Esophagus squamous epithelium (tissue), 4 donors: ENCODE measurements at regions not wholly inside any gene's neighbourhood (a gene's known extent, or its start where the extent isn't known, plus 50 kb on each side); places are given as distances from the start of the nearest gene placed in this dataset.

Experiments
- POLR2A ChIP-seq, 4 donors: fragments of 450-650 bp; IDR thresholded peaks; one replicate each; pipeline ENCODE4 v1.6.1; 2017; ENCODE audit warnings: antibody characterized with exemption in 4 of 4, mild to moderate bottlenecking in 4 of 4, moderate library complexity in 3 of 4
- TF ChIP-seq, protein P1 (sequence below), 6 experiments: fragments of 450-650 bp in 4 of 6; fragments of 200-600 bp in 2 of 6; sonication (generic) in 2 of 6; IDR thresholded peaks; one replicate each; pipeline ENCODE4 v1.5.1; 2016 to 2019; ENCODE audit warnings: antibody characterized with exemption in 6 of 6, mild to moderate bottlenecking in 4 of 6, moderate library complexity in 4 of 6

DNA sequence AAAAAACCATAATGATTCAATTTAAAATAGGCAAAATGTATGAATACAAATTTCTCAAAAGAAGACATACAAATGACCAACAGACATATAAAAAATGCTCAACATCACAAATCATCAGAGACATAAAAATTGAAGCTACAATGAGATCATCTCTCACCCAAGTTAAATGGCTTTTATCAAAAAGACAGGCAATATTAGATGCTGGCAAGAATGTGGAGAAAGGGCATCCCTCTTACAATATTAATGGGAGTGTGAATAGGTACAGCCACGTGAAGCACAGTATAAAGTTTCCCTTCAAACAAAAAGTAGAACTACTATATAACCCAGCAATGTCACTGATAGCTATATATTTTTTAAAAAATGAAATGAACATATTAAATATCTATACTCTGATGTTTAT, 1481.7 kb downstream of the AMY1C start:
- TF ChIP-seq POLR2A (IDR thresholded peaks at IDR 0.05) = no peak
- TF ChIP-seq, protein P1, sequence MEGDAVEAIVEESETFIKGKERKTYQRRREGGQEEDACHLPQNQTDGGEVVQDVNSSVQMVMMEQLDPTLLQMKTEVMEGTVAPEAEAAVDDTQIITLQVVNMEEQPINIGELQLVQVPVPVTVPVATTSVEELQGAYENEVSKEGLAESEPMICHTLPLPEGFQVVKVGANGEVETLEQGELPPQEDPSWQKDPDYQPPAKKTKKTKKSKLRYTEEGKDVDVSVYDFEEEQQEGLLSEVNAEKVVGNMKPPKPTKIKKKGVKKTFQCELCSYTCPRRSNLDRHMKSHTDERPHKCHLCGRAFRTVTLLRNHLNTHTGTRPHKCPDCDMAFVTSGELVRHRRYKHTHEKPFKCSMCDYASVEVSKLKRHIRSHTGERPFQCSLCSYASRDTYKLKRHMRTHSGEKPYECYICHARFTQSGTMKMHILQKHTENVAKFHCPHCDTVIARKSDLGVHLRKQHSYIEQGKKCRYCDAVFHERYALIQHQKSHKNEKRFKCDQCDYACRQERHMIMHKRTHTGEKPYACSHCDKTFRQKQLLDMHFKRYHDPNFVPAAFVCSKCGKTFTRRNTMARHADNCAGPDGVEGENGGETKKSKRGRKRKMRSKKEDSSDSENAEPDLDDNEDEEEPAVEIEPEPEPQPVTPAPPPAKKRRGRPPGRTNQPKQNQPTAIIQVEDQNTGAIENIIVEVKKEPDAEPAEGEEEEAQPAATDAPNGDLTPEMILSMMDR (IDR thresholded peaks at IDR 0.05) = no peak
